Retinal pigment epithelial cell (primary cell): ENCODE measurements at regions not wholly inside any gene's neighbourhood (a gene's known extent, or its start where the extent isn't known, plus 50 kb on each side); places are given as distances from the start of the nearest gene placed in this dataset.

Experiments
- DNase-seq: peaks from one replicate; pipeline ENCODE4 v3.0.0-alpha.2; 2010; ENCODE audit warnings: low read depth
- H3K4me3 ChIP-seq: 2 replicates; pipeline ENCODE4 v1.5.1; 2011; ENCODE audit warnings: mild to moderate bottlenecking, low read length, control low read depth, moderate library complexity
- CTCF ChIP-seq: conservative IDR thresholded peaks from 2 replicates; pipeline ENCODE4 v1.5.1; 2011; ENCODE audit warnings: low read depth, low read length, control low read depth, inconsistent platforms

DNA sequence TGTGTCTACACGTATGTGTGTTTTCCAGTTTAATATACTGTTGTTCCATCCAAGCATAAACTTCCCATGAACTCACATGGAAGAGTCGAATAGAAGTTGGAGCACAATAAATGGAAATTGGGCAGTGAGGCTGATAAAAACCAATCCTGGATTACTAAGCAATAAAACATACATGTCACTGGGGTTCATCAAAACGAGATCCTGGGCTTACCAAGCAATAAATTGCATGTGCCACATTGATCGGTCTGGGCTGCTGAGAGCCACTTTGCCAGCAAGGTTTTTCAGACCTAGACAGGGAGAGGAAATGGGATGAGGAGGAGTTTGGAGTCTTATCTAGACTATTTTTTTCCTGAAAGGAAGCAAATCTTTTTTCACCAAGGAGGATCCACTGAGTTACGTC lies 322.3 kb upstream of the C16orf82 start:
- DNase-seq = no peak
- H3K4me3 ChIP-seq = no peak overlapping the region
- TF ChIP-seq CTCF = no peak

DNA sequence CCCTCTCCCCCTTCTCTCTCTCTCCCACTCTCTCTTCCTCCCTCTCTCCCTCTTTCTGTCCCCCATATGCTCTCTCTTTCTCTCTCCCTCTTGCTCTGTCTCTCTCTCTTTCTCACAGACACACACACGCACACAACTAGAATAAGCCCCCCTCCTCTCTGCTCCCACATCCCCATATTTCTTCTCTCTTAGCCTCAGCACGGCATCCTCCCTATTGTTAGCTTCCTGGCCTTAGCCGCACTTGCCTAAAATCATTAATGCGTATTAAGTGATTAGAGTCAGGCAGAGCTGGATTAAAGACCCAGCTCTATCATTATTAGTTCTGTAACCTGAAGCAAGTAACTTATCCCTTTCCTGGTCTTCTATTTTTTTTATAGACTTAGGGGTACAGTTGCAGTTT lies 319.0 kb upstream of the C16orf82 start:
- TF ChIP-seq CTCF = no peak
- no peak overlapping the region for H3K4me3 ChIP-seq
- no peak for DNase-seq

- no peak overlapping the region for H3K4me3 ChIP-seq
- TF ChIP-seq CTCF = no peak
- no peak for DNase-seq
Measured at GRCh38 chr16:26749072-26749471, 317.7 kb upstream of the C16orf82 start.

DNA sequence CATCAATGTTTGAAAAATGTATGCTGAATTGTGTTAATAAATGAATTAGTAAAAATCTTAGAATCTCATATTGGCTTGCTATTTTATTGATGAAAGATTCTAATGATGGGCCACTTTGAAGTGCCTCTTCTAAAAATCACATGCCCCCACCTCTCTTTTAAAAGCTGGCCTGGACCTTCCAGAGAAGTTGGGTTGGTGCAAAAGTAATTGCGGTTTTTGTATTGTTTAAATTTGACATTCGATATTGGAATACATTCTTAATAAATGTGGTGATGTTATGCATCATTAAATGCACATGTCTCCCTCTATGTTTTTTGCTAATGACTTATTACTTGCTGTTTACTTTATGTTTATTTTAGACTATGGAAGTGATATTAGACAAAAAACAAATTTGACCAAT lies 314.6 kb upstream of the C16orf82 start:
- no peak for TF ChIP-seq CTCF
- no peak overlapping the region for H3K4me3 ChIP-seq
- DNase-seq = no peak

DNA sequence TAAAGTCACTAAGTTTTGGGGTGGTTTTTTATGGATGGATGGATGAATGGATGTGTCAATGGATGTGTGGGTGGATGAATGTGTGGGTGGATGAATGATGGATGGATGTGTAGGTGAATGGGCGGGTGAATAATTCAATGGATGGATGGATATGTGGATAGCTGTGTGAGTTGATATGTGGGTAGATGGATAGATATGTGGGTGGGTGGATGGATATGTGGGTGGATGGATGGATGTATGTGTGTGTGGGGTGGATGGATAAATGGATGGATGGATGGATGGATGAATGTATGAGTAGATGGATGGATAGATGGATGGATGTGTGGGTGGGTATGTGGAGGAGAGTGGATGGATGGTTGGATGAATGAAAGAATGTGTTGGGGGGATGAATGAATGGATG lies 310.1 kb upstream of the C16orf82 start:
- no peak for TF ChIP-seq CTCF
- no peak for DNase-seq
- no peak overlapping the region for H3K4me3 ChIP-seq

DNA sequence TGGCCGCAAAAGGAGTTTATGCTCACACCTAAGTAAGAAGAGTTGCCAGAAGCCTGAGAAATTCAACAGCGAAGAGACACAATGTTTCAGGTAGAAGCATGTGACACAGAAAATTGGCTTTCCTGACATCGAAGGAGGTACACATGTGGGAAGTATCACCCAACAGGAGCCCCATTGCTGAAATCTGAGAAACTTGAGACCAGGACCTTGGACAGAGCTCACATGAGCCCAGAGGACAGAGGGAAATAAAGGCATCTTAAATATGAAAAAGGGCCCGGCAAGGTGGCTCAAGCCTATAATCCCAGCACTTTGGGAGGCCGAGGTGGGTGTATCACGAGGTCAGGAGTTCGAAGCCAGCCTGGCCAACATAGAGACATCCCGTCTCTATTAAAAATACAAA lies 304.1 kb upstream of the C16orf82 start:
- no peak for TF ChIP-seq CTCF
- DNase-seq = no peak
- no peak overlapping the region for H3K4me3 ChIP-seq

DNA sequence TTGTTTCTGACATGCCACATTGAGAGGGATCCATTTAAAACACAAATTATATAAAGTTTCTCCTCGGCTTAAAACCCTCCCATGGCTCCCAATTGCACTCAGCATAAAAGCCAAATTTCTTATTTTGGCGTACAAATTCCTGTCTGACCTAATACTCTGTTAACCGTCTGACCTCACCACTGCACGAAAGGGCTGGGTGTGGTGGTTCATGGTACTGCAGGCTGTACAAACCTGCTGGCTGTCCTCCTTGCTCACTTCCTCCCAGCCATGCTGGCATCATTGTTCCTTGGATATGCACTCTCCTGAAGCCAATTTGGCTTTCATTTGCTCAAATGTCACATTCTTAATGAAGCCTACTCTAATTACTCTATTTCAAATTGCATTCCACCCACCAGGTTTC lies 301.6 kb upstream of the C16orf82 start:
- no peak overlapping the region for H3K4me3 ChIP-seq
- TF ChIP-seq CTCF = no peak
- no peak for DNase-seq
